ENCODE measurements at regions not wholly inside any gene's neighbourhood (a gene's known extent, or its start where the extent isn't known, plus 50 kb on each side); places are given as distances from the start of the nearest gene placed in this dataset.

- no peak for ATAC-seq
- H3K4me3 ChIP-seq, result no peak overlapping the region
- Mint-ChIP-seq H3K27ac (no peak overlapping the region), H3K4me1 (peaks cover 18% of the 10 kb centered on the region), H3K4me3 (no peak overlapping the region), H3K9me3 (peaks cover 12% of the 10 kb centered on the region), H3K27me3 (ENCODE audit: insufficient read depth, low read depth, poor library complexity) (peaks cover 14% of the 10 kb centered on the region), H3K36me3 (ENCODE audit: low read depth) (peaks cover 7% of the 10 kb centered on the region; the same call in 1 of the 3 replicates)
- DNase-seq (ENCODE audit: low spot score), result no peak
- H3K4me1 ChIP-seq (ENCODE audit: insufficient read depth), result peaks cover 11% of the 10 kb centered on the region; the same call in 1 of the 2 replicates
- no peak overlapping the region for H2AFZ ChIP-seq
- no peak for TF ChIP-seq POLR2AphosphoS5 (IDR thresholded peaks at IDR 0.05; ENCODE audit: low read depth)
- no peak for TF ChIP-seq EZH2phosphoT487 (IDR thresholded peaks at IDR 0.05; ENCODE audit: unreplicated experiment)
- no peak for TF ChIP-seq CREB1 (CRISPR knock-in tag; IDR thresholded peaks at IDR 0.05; ENCODE audit: low read depth)
- TF ChIP-seq ETS1 (IDR thresholded peaks at IDR 0.05), result no peak
- TF ChIP-seq, protein P1, sequence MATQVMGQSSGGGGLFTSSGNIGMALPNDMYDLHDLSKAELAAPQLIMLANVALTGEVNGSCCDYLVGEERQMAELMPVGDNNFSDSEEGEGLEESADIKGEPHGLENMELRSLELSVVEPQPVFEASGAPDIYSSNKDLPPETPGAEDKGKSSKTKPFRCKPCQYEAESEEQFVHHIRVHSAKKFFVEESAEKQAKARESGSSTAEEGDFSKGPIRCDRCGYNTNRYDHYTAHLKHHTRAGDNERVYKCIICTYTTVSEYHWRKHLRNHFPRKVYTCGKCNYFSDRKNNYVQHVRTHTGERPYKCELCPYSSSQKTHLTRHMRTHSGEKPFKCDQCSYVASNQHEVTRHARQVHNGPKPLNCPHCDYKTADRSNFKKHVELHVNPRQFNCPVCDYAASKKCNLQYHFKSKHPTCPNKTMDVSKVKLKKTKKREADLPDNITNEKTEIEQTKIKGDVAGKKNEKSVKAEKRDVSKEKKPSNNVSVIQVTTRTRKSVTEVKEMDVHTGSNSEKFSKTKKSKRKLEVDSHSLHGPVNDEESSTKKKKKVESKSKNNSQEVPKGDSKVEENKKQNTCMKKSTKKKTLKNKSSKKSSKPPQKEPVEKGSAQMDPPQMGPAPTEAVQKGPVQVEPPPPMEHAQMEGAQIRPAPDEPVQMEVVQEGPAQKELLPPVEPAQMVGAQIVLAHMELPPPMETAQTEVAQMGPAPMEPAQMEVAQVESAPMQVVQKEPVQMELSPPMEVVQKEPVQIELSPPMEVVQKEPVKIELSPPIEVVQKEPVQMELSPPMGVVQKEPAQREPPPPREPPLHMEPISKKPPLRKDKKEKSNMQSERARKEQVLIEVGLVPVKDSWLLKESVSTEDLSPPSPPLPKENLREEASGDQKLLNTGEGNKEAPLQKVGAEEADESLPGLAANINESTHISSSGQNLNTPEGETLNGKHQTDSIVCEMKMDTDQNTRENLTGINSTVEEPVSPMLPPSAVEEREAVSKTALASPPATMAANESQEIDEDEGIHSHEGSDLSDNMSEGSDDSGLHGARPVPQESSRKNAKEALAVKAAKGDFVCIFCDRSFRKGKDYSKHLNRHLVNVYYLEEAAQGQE (IDR thresholded peaks at IDR 0.05; ENCODE audit: unreplicated experiment), result no peak
- no peak for TF ChIP-seq NANOG (IDR thresholded peaks at IDR 0.05; ENCODE audit: borderline replicate concordance)
- TF ChIP-seq JUNB (IDR thresholded peaks at IDR 0.05; ENCODE audit: unreplicated experiment), result no peak
- no peak for TF ChIP-seq EZH2 (IDR thresholded peaks at IDR 0.05; ENCODE audit: low read depth, unreplicated experiment)
- TF ChIP-seq, protein P2, sequence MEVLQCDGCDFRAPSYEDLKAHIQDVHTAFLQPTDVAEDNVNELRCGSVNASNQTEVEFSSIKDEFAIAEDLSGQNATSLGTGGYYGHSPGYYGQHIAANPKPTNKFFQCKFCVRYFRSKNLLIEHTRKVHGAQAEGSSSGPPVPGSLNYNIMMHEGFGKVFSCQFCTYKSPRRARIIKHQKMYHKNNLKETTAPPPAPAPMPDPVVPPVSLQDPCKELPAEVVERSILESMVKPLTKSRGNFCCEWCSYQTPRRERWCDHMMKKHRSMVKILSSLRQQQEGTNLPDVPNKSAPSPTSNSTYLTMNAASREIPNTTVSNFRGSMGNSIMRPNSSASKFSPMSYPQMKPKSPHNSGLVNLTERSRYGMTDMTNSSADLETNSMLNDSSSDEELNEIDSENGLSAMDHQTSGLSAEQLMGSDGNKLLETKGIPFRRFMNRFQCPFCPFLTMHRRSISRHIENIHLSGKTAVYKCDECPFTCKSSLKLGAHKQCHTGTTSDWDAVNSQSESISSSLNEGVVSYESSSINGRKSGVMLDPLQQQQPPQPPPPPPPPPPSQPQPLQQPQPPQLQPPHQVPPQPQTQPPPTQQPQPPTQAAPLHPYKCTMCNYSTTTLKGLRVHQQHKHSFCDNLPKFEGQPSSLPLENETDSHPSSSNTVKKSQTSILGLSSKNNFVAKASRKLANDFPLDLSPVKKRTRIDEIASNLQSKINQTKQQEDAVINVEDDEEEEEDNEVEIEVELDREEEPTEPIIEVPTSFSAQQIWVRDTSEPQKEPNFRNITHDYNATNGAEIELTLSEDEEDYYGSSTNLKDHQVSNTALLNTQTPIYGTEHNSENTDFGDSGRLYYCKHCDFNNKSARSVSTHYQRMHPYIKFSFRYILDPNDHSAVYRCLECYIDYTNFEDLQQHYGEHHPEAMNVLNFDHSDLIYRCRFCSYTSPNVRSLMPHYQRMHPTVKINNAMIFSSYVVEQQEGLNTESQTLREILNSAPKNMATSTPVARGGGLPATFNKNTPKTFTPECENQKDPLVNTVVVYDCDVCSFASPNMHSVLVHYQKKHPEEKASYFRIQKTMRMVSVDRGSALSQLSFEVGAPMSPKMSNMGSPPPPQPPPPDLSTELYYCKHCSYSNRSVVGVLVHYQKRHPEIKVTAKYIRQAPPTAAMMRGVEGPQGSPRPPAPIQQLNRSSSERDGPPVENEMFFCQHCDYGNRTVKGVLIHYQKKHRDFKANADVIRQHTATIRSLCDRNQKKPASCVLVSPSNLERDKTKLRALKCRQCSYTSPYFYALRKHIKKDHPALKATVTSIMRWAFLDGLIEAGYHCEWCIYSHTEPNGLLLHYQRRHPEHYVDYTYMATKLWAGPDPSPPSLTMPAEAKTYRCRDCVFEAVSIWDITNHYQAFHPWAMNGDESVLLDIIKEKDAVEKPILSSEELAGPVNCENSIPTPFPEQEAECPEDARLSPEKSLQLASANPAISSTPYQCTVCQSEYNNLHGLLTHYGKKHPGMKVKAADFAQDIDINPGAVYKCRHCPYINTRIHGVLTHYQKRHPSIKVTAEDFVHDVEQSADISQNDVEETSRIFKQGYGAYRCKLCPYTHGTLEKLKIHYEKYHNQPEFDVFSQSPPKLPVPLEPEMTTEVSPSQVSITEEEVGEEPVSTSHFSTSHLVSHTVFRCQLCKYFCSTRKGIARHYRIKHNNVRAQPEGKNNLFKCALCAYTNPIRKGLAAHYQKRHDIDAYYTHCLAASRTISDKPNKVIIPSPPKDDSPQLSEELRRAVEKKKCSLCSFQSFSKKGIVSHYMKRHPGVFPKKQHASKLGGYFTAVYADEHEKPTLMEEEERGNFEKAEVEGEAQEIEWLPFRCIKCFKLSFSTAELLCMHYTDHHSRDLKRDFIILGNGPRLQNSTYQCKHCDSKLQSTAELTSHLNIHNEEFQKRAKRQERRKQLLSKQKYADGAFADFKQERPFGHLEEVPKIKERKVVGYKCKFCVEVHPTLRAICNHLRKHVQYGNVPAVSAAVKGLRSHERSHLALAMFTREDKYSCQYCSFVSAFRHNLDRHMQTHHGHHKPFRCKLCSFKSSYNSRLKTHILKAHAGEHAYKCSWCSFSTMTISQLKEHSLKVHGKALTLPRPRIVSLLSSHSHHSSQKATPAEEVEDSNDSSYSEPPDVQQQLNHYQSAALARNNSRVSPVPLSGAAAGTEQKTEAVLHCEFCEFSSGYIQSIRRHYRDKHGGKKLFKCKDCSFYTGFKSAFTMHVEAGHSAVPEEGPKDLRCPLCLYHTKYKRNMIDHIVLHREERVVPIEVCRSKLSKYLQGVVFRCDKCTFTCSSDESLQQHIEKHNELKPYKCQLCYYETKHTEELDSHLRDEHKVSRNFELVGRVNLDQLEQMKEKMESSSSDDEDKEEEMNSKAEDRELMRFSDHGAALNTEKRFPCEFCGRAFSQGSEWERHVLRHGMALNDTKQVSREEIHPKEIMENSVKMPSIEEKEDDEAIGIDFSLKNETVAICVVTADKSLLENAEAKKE (CRISPR knock-in tag; IDR thresholded peaks at IDR 0.05), result no peak
- TF ChIP-seq CTCF (conservative IDR thresholded peaks at IDR 0.05; ENCODE audit: low read depth in 2 of 2), result no peak
- TF ChIP-seq ZNF114 (CRISPR knock-in tag; IDR thresholded peaks at IDR 0.05), result no peak
- TF ChIP-seq STAT1 (IDR thresholded peaks at IDR 0.05; ENCODE audit: unreplicated experiment), result no peak
- TF ChIP-seq ZNF331 (CRISPR knock-in tag; IDR thresholded peaks at IDR 0.05; ENCODE audit: low read depth), result no peak
- no peaks in the 10 kb centered on the region for H3K36me3 ChIP-seq (ENCODE audit: insufficient read depth)
- peaks cover 14% of the 10 kb centered on the region for H3K27me3 ChIP-seq (ENCODE audit: insufficient read depth)
- peaks cover 3% of the 10 kb centered on the region for H3F3A ChIP-seq (replicated peaks; ENCODE audit: low read depth)
- H3K79me2 ChIP-seq (replicated peaks; ENCODE audit: insufficient read depth), result no peaks in the 10 kb centered on the region
- H4K20me1 ChIP-seq (replicated peaks; ENCODE audit: insufficient read depth), result no peaks in the 10 kb centered on the region
- H3K9me2 ChIP-seq (ENCODE audit: insufficient read depth), result no peaks in the 10 kb centered on the region
- no peak overlapping the region for H3K27ac ChIP-seq (ENCODE audit: low read depth)
- H3K4me2 ChIP-seq, result no peak overlapping the region
Measured at GRCh38 chr1:47537966-47538365, 100.1 kb downstream of the FOXD2 start.
